PC-3 (cell line): ENCODE measurements at regions not wholly inside any gene's neighbourhood (a gene's known extent, or its start where the extent isn't known, plus 50 kb on each side); places are given as distances from the start of the nearest gene placed in this dataset.

Experiments used
- ATAC-seq: fragments of 200-7000 bp; cut with Tn5 transposase; 2 replicates; pipeline ENCODE4 v1.9.1; 2020; ENCODE audit warnings: mild to moderate bottlenecking, moderate library complexity
- BruUV-seq: library from RNA; stranded (reverse); fragments of 400-500 nt; replicated peaks from 2 replicates; lab custom pipeline; 2021; lab: Mats Ljungman, UMichigan
- CTCF ChIA-PET: fragments of 300-600 bp; sonication (Branson Sonifier 250); formaldehyde crosslinking; loops from one replicate; lab custom pipeline; 2022; ENCODE audit warnings: antibody characterized with exemption; lab: Charles Lee
- POLR2A ChIA-PET: fragments of 300-600 bp; sonication (Branson Sonifier 250); formaldehyde crosslinking; loops from one replicate; lab custom pipeline; 2022; ENCODE audit warnings: antibody characterized with exemption; ENCODE audit not compliant: unreplicated experiment; lab: Charles Lee
- DNase-seq: peaks from one replicate; pipeline ENCODE4 v3.0.0-alpha.2; 2015
- H2AFZ ChIP-seq: fragments of 300-600 bp; sonication (generic); 2 replicates; pipeline ENCODE4 v1.6.0; 2016; ENCODE audit warnings: antibody characterized with exemption, low read length
- H3F3A ChIP-seq: fragments of 300-600 bp; sonication (generic); one replicate; pipeline ENCODE4 v1.6.0; 2017; ENCODE audit warnings: antibody characterized with exemption, low read length, control low read depth, mild to moderate bottlenecking; ENCODE audit not compliant: unreplicated experiment
- H3K27ac ChIP-seq: fragments of 300-600 bp; sonication (generic); 2 replicates; pipeline ENCODE4 v1.5.1; 2016; ENCODE audit warnings: mild to moderate bottlenecking, low read length
- H3K27me3 ChIP-seq: fragments of 300-600 bp; sonication (generic); 2 replicates; pipeline ENCODE4 v1.6.1; 2016; ENCODE audit warnings: low read length, mixed read lengths
- H3K36me3 ChIP-seq: fragments of 300-600 bp; sonication (generic); 2 replicates; pipeline ENCODE4 v1.6.1; 2016; ENCODE audit warnings: low read depth, mixed run types, low read length, mixed read lengths
- H3K4me1 ChIP-seq: fragments of 300-600 bp; sonication (generic); 2 replicates; pipeline ENCODE4 v1.5.1; 2016; ENCODE audit warnings: low read length; ENCODE audit not compliant: insufficient read depth
- H3K4me2 ChIP-seq: fragments of 300-600 bp; sonication (generic); 2 replicates; pipeline ENCODE4 v1.6.0; 2016; ENCODE audit warnings: low read length
- H3K4me3 ChIP-seq: fragments of 300-600 bp; sonication (generic); 2 replicates; pipeline ENCODE4 v1.5.1; 2016; ENCODE audit warnings: mild to moderate bottlenecking, low read length, mixed read lengths
- H3K79me2 ChIP-seq: fragments of 300-600 bp; sonication (generic); 2 replicates; pipeline ENCODE4 v1.6.1; 2017; ENCODE audit warnings: low read length, mixed read lengths
- H3K9ac ChIP-seq: fragments of 300-600 bp; sonication (generic); 2 replicates; pipeline ENCODE4 v1.6.0; 2016; ENCODE audit warnings: mild to moderate bottlenecking, low read length
- H3K9me2 ChIP-seq: fragments of 300-600 bp; sonication (generic); replicated peaks from 2 replicates; pipeline ENCODE4 v1.6.1; 2016; ENCODE audit warnings: mixed run types, low read length, mixed read lengths
- H3K9me3 ChIP-seq: fragments of 300-600 bp; sonication (generic); 2 replicates; pipeline ENCODE4 v1.6.1; 2016; ENCODE audit warnings: low read length, mixed read lengths
- H4K20me1 ChIP-seq: fragments of 300-600 bp; sonication (generic); 2 replicates; pipeline ENCODE4 v1.6.1; 2016; ENCODE audit warnings: low read length, mixed read lengths
- CTCF ChIP-seq: fragments of 300-600 bp; sonication (generic); conservative IDR thresholded peaks from 2 replicates; pipeline ENCODE4 v1.5.1; 2017; ENCODE audit warnings: antibody characterized with exemption, low read depth, mild to moderate bottlenecking, low read length
- EZH2 ChIP-seq: fragments of 300-600 bp; sonication (generic); IDR thresholded peaks from one replicate; pipeline ENCODE4 v1.6.1; 2017; ENCODE audit warnings: antibody characterized with exemption, mild to moderate bottlenecking, low read length; ENCODE audit not compliant: unreplicated experiment
- EZH2phosphoT487 ChIP-seq: fragments of 300-600 bp; sonication (generic); IDR thresholded peaks from 2 replicates; pipeline ENCODE4 v1.6.1; 2018; ENCODE audit warnings: mild to moderate bottlenecking, antibody characterized with exemption, low read length, borderline replicate concordance
- intact Hi-C: fragments of 100-400 bp; cut with micrococcal nuclease; formaldehyde crosslinking; loops from 2 replicates; pipeline ENCODE4 v1.9.0; 2023

DNA sequence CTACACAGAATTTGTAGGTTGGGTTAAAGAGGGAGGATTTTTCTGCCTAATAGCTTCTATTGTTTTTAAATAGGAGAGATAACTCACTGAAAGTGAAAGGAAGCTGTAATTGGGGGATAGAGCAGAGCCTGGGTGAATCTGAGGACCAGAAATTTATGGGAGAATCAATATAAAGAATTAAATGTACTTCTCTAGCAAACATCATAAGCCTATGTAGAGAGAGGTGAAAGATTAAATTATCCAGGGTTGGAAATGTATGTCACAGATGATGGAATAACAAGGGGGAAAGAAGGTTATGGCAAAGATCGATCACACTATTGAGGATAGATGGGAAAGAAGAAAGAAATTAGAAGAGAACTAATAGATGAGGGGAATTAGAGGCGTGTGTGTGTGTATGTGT is 104.4 kb upstream of the DCAF8L1 start:
- Histone ChIP-seq H3K79me2 (no peaks in the 10 kb centered on the region), H3F3A (no peaks in the 10 kb centered on the region), H3K9ac (no peak overlapping the region), H3K4me2 (no peak overlapping the region), H3K9me3 (no peaks in the 10 kb centered on the region), H3K4me3 (no peak overlapping the region), H4K20me1 (no peaks in the 10 kb centered on the region), H3K4me1 (no peaks in the 10 kb centered on the region), H2AFZ (no peak overlapping the region), H3K27me3 (no peaks in the 10 kb centered on the region), H3K9me2 (no peaks in the 10 kb centered on the region), H3K27ac (no peak overlapping the region), H3K36me3 (no peaks in the 10 kb centered on the region)
- TF ChIP-seq EZH2phosphoT487 (no peak), CTCF (no peak), EZH2 (no peak)
- ChIA-PET CTCF (no interaction called here), POLR2A (no interaction called here)
- BruUV-seq: no TSS peak
- intact Hi-C loops: no loop called here
- ATAC-seq (no peak), DNase-seq (no peak)

GRCh38 chrX:28058901-28059300 is 77.7 kb upstream of the DCAF8L1 start:
- Histone ChIP-seq H3K36me3 (no peaks in the 10 kb centered on the region), H3K4me1 (peaks cover 11% of the 10 kb centered on the region; the same call in 1 of the 2 replicates), H3K9me2 (no peaks in the 10 kb centered on the region), H3K4me2 (no peak overlapping the region), H3F3A (no peaks in the 10 kb centered on the region), H3K4me3 (no peak overlapping the region), H4K20me1 (no peaks in the 10 kb centered on the region), H3K79me2 (no peaks in the 10 kb centered on the region), H3K9me3 (no peaks in the 10 kb centered on the region), H3K27me3 (no peaks in the 10 kb centered on the region), H2AFZ (no peak overlapping the region), H3K9ac (no peak overlapping the region), H3K27ac (no peak overlapping the region)
- no peak for ATAC-seq
- TF ChIP-seq CTCF: no peak
- TF ChIP-seq EZH2: no peak
- TF ChIP-seq EZH2phosphoT487: no peak
- POLR2A ChIA-PET: no interaction called here
- BruUV-seq: no TSS peak
- intact Hi-C loops: no loop called here
- CTCF ChIA-PET: no interaction called here
- peak; percentile 28 for DNase-seq

- H3K4me2 ChIP-seq: no peak overlapping the region
- H3K27me3 ChIP-seq: no peaks in the 10 kb centered on the region
- POLR2A ChIA-PET: no interaction called here
- H3K9ac ChIP-seq: no peak overlapping the region
- CTCF ChIA-PET: no interaction called here
- H3K36me3 ChIP-seq: no peaks in the 10 kb centered on the region
- no peaks in the 10 kb centered on the region for H4K20me1 ChIP-seq
- no peaks in the 10 kb centered on the region for H3K9me3 ChIP-seq
- ATAC-seq: no peak
- H2AFZ ChIP-seq: no peak overlapping the region
- TF ChIP-seq CTCF (no peak), EZH2 (no peak)
- no peaks in the 10 kb centered on the region for H3F3A ChIP-seq
- intact Hi-C loops: no loop called here
- BruUV-seq: no TSS peak
- no peaks in the 10 kb centered on the region for H3K79me2 ChIP-seq
- H3K4me3 ChIP-seq: no peak overlapping the region
- no peak overlapping the region for H3K27ac ChIP-seq
- no peak for DNase-seq
- H3K4me1 ChIP-seq: no peaks in the 10 kb centered on the region
- H3K9me2 ChIP-seq: no peaks in the 10 kb centered on the region
Observed at GRCh38 chrX:28042826-28043564, 61.7 kb upstream of the DCAF8L1 start.
